ENCODE measurements at regions not wholly inside any gene's neighbourhood (a gene's known extent, or its start where the extent isn't known, plus 50 kb on each side); places are given as distances from the start of the nearest gene placed in this dataset.

- TF ChIP-seq CREB1 (IDR thresholded peaks at IDR 0.05; ENCODE audit: low read depth) = no peak
- TF ChIP-seq, protein P1, sequence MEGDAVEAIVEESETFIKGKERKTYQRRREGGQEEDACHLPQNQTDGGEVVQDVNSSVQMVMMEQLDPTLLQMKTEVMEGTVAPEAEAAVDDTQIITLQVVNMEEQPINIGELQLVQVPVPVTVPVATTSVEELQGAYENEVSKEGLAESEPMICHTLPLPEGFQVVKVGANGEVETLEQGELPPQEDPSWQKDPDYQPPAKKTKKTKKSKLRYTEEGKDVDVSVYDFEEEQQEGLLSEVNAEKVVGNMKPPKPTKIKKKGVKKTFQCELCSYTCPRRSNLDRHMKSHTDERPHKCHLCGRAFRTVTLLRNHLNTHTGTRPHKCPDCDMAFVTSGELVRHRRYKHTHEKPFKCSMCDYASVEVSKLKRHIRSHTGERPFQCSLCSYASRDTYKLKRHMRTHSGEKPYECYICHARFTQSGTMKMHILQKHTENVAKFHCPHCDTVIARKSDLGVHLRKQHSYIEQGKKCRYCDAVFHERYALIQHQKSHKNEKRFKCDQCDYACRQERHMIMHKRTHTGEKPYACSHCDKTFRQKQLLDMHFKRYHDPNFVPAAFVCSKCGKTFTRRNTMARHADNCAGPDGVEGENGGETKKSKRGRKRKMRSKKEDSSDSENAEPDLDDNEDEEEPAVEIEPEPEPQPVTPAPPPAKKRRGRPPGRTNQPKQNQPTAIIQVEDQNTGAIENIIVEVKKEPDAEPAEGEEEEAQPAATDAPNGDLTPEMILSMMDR (IDR thresholded peaks at IDR 0.05 in 2 of 3, conservative IDR thresholded peaks at IDR 0.05 in 1 of 3; ENCODE audit: control insufficient read depth in 2 of 3, extremely low read depth in 1 of 3, insufficient read depth in 1 of 3, low read depth in 3 of 3, low read length in 3 of 3) = no peak
Measured at GRCh38 chr2:54049365-54049764, 66.0 kb upstream of the ACYP2 start.
